ENCODE measurements at regions not wholly inside any gene's neighbourhood (a gene's known extent, or its start where the extent isn't known, plus 50 kb on each side); places are given as distances from the start of the nearest gene placed in this dataset.

GRCh38 chr2:33712674-33713073 lies 113.6 kb upstream of the FAM98A start:
- TF ChIP-seq CTCF (IDR thresholded peaks at IDR 0.05; ENCODE audit: low read depth, low read length, missing input control), result no peak
- no peak for TF ChIP-seq GABPA (IDR thresholded peaks at IDR 0.05 in 1 of 2, conservative IDR thresholded peaks at IDR 0.05 in 1 of 2)
- no peak for TF ChIP-seq TAF1 (conservative IDR thresholded peaks at IDR 0.05)
- TF ChIP-seq MAX (IDR thresholded peaks at IDR 0.05), result no peak
- no peak for TF ChIP-seq RAD21 (IDR thresholded peaks at IDR 0.05)
- no peak for TF ChIP-seq REST (IDR thresholded peaks at IDR 0.05)
- TF ChIP-seq EGR1 (IDR thresholded peaks at IDR 0.05; ENCODE audit: low read depth in 2 of 2), result no peak
